ES-I3 (cell line): ENCODE measurements at regions not wholly inside any gene's neighbourhood (a gene's known extent, or its start where the extent isn't known, plus 50 kb on each side); places are given as distances from the start of the nearest gene placed in this dataset.

ENCODE experiments used
- H3K36me3 ChIP-seq: 2 replicates; pipeline ENCODE4 v1.6.1; 2013; ENCODE audit warnings: mild to moderate bottlenecking, low read length, control low read depth, moderate library complexity; ENCODE audit not compliant: insufficient read depth
- H3K4me1 ChIP-seq: 2 replicates; pipeline ENCODE4 v1.6.1; 2013; ENCODE audit warnings: mild to moderate bottlenecking, control low read depth, low read length; ENCODE audit not compliant: insufficient read depth
- H3K9ac ChIP-seq: 2 replicates; pipeline ENCODE4 v1.6.1; 2013; ENCODE audit warnings: low read depth, mild to moderate bottlenecking, low read length, moderate library complexity
- H3K9me3 ChIP-seq: 2 replicates; pipeline ENCODE4 v1.6.1; 2013; ENCODE audit warnings: mild to moderate bottlenecking, low read length, moderate library complexity; ENCODE audit not compliant: control insufficient read depth, insufficient read depth

GRCh38 chr11:92789761-92790160 lies 179.7 kb upstream of the MTNR1B start:
- no peaks in the 10 kb centered on the region for H3K36me3 ChIP-seq
- peaks cover 12% of the 10 kb centered on the region; the same call in 1 of the 2 replicates for H3K4me1 ChIP-seq

DNA sequence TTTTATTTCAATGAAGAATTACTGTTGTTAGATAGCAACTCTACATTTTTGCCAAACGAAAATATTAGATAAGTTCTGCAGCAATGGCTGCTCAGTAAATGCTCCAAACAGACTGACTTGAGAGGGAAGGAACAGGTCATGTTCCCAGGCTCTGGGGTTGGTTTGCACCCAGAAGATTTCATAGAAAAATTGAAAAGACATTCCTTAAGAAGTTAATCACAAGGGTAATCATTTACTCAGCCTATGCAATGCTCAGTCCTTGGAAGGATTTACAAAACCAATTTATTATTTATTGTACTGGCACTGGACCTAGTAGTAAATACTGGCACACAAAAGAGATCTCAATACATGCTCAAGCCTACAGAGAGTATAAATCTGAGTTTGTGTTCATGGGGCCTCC lies 179.1 kb upstream of the MTNR1B start:
- peaks cover 12% of the 10 kb centered on the region; the same call in 1 of the 2 replicates for H3K4me1 ChIP-seq
- no peak overlapping the region for H3K9ac ChIP-seq
- H3K9me3 ChIP-seq, result no peaks in the 10 kb centered on the region
- no peaks in the 10 kb centered on the region for H3K36me3 ChIP-seq

More at GRCh38 chr11:92789761-92790160, 179.7 kb upstream of the MTNR1B start:
- Histone ChIP-seq H3K9ac (no peak overlapping the region), H3K9me3 (no peaks in the 10 kb centered on the region)

DNA sequence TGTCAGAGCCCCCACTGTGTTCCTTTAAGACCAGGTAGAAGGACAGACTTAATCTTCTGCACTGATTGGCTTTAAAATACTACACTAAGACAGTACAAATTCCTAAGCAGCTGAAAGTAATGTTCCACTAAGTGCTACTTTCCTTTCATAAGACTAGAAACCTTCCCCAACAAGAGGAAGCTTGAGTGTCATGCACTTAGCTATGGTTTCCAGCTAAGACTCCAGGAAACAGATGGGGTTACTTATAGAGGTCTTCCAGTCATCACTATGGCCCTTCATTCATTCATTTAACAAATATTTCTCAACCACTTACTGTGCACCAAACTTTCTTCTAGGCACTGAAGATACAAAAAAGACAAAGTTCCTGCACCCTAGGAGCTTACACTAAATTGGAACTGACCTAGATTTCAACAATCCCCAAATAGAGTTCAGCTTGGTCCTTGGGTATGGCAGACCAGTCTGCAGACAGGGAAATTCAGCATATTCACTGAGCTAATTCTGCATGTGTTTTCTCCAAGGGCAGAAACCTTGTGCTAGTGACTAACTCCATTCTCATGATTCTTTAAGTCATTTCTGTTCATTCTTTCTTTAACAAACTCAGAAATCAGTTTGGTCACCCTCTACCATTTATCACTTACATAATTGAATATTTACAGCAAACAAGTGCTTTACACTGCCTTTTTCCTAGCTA lies 178.4 kb upstream of the MTNR1B start:
- no peaks in the 10 kb centered on the region for H3K9me3 ChIP-seq
- peaks cover 12% of the 10 kb centered on the region; the same call in 1 of the 2 replicates for H3K4me1 ChIP-seq
- H3K36me3 ChIP-seq, result no peaks in the 10 kb centered on the region
- H3K9ac ChIP-seq, result no peak overlapping the region

DNA sequence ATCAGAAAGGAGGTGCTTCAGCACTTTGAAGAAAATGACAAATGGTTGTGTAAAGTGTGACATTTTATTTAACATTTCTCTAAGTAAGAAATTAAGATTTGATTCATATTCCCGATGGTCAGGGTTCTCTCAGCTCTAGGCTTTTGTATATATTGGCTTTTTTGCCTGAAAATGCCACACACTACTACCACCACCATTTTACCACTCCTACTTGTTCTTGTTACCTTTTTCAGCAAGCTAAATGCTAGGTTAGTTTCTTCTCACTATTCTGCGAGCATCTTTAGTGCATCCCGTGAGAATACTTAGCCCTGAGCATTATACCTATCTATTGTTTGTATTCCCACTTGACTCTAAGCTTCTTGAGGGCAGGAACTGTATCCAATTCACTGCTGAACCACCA lies 177.6 kb upstream of the MTNR1B start:
- Histone ChIP-seq H3K9me3 (no peaks in the 10 kb centered on the region), H3K4me1 (peaks cover 12% of the 10 kb centered on the region; the same call in 1 of the 2 replicates), H3K9ac (no peak overlapping the region), H3K36me3 (no peaks in the 10 kb centered on the region)

GRCh38 chr11:92793189-92793588 lies 176.3 kb upstream of the MTNR1B start:
- H3K9me3 ChIP-seq, result no peaks in the 10 kb centered on the region
- no peak overlapping the region for H3K9ac ChIP-seq
- H3K4me1 ChIP-seq, result peaks cover 12% of the 10 kb centered on the region; the same call in 1 of the 2 replicates
- no peaks in the 10 kb centered on the region; the same call in 1 of the 2 replicates for H3K36me3 ChIP-seq

- Histone ChIP-seq H3K4me1 (peaks cover 12% of the 10 kb centered on the region; the same call in 1 of the 2 replicates), H3K9me3 (no peaks in the 10 kb centered on the region), H3K9ac (no peak overlapping the region), H3K36me3 (no peaks in the 10 kb centered on the region; the same call in 1 of the 2 replicates)
These were observed 174.7 kb upstream of the MTNR1B start for GRCh38 chr11:92794783-92795182.

GRCh38 chr11:92796744-92797143 lies 172.7 kb upstream of the MTNR1B start:
- Histone ChIP-seq H3K9me3 (no peaks in the 10 kb centered on the region), H3K9ac (no peak overlapping the region), H3K4me1 (peaks cover 12% of the 10 kb centered on the region; the same call in 1 of the 2 replicates), H3K36me3 (no peaks in the 10 kb centered on the region; the same call in 1 of the 2 replicates)

GRCh38 chr11:92797874-92798273 lies 171.6 kb upstream of the MTNR1B start:
- Histone ChIP-seq H3K4me1 (peaks cover 8% of the 10 kb centered on the region; the same call in 1 of the 2 replicates), H3K9ac (no peak overlapping the region), H3K9me3 (no peaks in the 10 kb centered on the region), H3K36me3 (no peaks in the 10 kb centered on the region; the same call in 1 of the 2 replicates)

DNA sequence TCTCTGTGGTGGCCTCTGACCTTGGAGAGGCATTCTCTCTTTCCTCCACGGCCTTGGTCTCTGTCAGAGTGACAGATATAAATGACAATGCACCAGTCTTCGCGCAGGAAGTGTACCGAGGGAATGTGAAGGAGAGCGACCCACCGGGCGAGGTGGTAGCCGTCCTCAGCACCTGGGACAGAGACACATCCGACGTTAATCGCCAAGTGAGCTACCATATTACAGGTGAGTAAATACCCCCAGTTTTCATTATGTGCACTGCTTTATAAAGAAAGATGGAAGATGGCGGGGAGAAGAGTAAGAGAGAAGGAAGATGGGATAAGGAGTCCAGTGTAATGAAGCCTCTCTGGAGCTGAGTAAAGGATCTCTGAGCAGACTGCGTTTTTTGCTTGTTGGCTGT lies 167.8 kb upstream of the MTNR1B start:
- H3K9ac ChIP-seq, result no peak overlapping the region
- H3K4me1 ChIP-seq, result peaks cover 3% of the 10 kb centered on the region; the same call in 1 of the 2 replicates
- H3K9me3 ChIP-seq, result no peaks in the 10 kb centered on the region
- no peaks in the 10 kb centered on the region; the same call in 1 of the 2 replicates for H3K36me3 ChIP-seq

DNA sequence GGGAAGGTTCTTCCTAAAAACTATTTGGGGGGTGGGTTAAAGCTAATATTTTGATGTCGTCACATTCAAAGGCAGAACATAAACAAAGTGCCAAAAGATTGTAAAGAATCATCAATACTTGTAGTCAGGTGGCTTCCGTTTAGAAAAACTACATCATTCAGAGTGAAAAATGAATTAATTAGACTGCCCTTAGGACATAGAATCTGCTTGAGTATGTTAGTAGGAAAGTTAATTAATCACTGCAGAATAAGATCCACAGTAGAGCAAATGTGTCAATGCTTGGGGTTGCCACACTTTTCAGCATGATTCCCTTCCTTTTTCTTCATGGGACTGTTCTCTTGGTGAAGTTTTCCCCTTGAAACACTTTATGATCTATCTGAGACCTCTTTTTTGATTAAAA lies 166.8 kb upstream of the MTNR1B start:
- no peak overlapping the region for H3K9ac ChIP-seq
- no peaks in the 10 kb centered on the region; the same call in 1 of the 2 replicates for H3K36me3 ChIP-seq
- H3K4me1 ChIP-seq, result peaks cover 3% of the 10 kb centered on the region; the same call in 1 of the 2 replicates
- no peaks in the 10 kb centered on the region for H3K9me3 ChIP-seq

DNA sequence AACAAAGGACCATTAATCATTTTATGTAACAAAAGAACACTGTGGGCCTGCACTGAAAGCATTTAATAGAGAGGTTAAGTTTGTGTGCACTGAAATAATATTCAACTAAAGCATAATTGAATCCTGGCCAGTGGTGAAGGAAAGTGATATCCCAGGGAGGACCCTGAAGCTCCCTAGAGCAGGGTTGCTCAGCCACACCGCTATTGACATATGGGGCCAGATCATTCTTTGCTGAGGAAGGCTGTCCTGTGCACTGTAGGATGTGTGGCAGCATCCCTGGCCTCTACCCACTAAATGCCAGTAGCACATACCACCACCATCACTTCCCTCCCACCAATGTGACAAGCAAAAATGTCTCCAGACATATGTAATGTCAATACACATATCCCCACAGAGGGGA lies 166.1 kb upstream of the MTNR1B start:
- no peak overlapping the region for H3K9ac ChIP-seq
- no peaks in the 10 kb centered on the region for H3K9me3 ChIP-seq
- peaks cover 3% of the 10 kb centered on the region; the same call in 1 of the 2 replicates for H3K4me1 ChIP-seq
- H3K36me3 ChIP-seq, result no peaks in the 10 kb centered on the region; the same call in 1 of the 2 replicates

- no peak overlapping the region for H3K9ac ChIP-seq
- no peaks in the 10 kb centered on the region for H3K9me3 ChIP-seq
- H3K4me1 ChIP-seq, result peaks cover 3% of the 10 kb centered on the region; the same call in 1 of the 2 replicates
- no peaks in the 10 kb centered on the region; the same call in 1 of the 2 replicates for H3K36me3 ChIP-seq
These were observed 165.0 kb upstream of the MTNR1B start for GRCh38 chr11:92804388-92804966.

DNA sequence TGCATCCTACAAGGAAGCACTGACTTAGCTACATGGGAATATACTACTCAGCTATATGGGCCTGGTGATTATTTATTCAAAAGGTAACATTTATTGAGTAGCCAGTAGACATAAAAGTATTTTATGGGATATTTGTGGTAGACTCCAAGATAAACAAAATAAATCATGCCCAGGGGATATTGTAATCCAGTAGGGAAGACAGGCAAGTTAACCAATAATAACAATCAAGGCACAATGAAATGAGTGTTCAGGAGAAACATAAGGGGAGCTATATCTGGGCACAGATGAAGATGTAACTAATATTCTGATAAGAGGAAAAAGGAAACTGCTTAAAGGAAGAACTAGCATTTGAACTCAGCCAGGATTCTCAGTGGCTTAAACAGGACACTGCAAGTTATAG lies 161.4 kb upstream of the MTNR1B start:
- H3K4me1 ChIP-seq, result peaks cover 3% of the 10 kb centered on the region; the same call in 1 of the 2 replicates
- H3K9me3 ChIP-seq, result no peaks in the 10 kb centered on the region
- no peak overlapping the region for H3K9ac ChIP-seq
- no peaks in the 10 kb centered on the region for H3K36me3 ChIP-seq

- no peaks in the 10 kb centered on the region for H3K4me1 ChIP-seq
- no peaks in the 10 kb centered on the region for H3K36me3 ChIP-seq
- H3K9ac ChIP-seq, result no peak overlapping the region
- H3K9me3 ChIP-seq, result no peaks in the 10 kb centered on the region; the same call in none of the 2 replicates
These were observed 158.9 kb upstream of the MTNR1B start for GRCh38 chr11:92810423-92811064.
